ENCODE measurements at regions not wholly inside any gene's neighbourhood (a gene's known extent, or its start where the extent isn't known, plus 50 kb on each side); places are given as distances from the start of the nearest gene placed in this dataset.

- Mint-ChIP-seq H3K36me3 (ENCODE audit: low read depth) (no peaks in the 10 kb centered on the region), H3K4me1 (ENCODE audit: low read depth) (no peaks in the 10 kb centered on the region), H3K27ac (ENCODE audit: unreplicated experiment) (no peak overlapping the region), H3K4me3 (ENCODE audit: unreplicated experiment) (no peak overlapping the region), H3K9me3 (ENCODE audit: low read depth) (no peaks in the 10 kb centered on the region), H3K27me3 (ENCODE audit: low read depth) (no peaks in the 10 kb centered on the region)
- no peak for DNase-seq (ENCODE audit: low spot score)
- no peak for TF ChIP-seq CTCF (IDR thresholded peaks at IDR 0.05)
Measured at GRCh38 chr2:145551686-145552085, 1031.8 kb upstream of the ZEB2 start.

DNA sequence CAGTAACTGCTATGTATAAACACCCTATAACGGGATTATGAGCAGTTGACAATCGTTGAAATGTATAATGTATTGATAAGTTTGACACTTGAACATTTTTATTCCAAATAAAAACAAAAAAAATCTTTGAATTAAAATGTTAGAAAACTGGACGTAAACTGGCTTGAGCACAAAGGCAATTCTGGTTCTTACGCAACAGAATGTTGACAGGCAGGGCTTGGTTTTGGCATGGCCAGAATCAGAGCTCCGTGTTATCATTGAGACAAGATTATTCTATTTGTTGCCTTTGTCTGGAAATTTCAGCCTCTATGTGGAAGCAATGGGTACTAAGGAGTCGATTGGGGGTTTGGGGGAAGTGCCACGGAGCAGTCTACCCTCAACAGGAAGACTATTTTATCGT, 1028.6 kb upstream of the ZEB2 start:
- no peaks in the 10 kb centered on the region for H3K27me3 Mint-ChIP-seq (ENCODE audit: low read depth)
- TF ChIP-seq CTCF (IDR thresholded peaks at IDR 0.05), result no peak
- no peaks in the 10 kb centered on the region for H3K36me3 Mint-ChIP-seq (ENCODE audit: low read depth)
- H3K9me3 Mint-ChIP-seq (ENCODE audit: low read depth), result no peaks in the 10 kb centered on the region
- H3K4me3 Mint-ChIP-seq (ENCODE audit: unreplicated experiment), result no peak overlapping the region
- DNase-seq (ENCODE audit: low spot score), result no peak
- H3K27ac Mint-ChIP-seq (ENCODE audit: unreplicated experiment), result no peak overlapping the region
- H3K4me1 Mint-ChIP-seq (ENCODE audit: low read depth), result no peaks in the 10 kb centered on the region

GRCh38 chr2:145547620-145548019, 1027.7 kb upstream of the ZEB2 start:
- no peak for DNase-seq (ENCODE audit: low spot score)
- Mint-ChIP-seq H3K9me3 (ENCODE audit: low read depth) (peaks cover 5% of the 10 kb centered on the region), H3K4me1 (ENCODE audit: low read depth) (no peaks in the 10 kb centered on the region), H3K4me3 (ENCODE audit: unreplicated experiment) (no peak overlapping the region), H3K36me3 (ENCODE audit: low read depth) (no peaks in the 10 kb centered on the region), H3K27me3 (ENCODE audit: low read depth) (no peaks in the 10 kb centered on the region), H3K27ac (ENCODE audit: unreplicated experiment) (no peak overlapping the region)
- TF ChIP-seq CTCF (IDR thresholded peaks at IDR 0.05), result no peak

DNA sequence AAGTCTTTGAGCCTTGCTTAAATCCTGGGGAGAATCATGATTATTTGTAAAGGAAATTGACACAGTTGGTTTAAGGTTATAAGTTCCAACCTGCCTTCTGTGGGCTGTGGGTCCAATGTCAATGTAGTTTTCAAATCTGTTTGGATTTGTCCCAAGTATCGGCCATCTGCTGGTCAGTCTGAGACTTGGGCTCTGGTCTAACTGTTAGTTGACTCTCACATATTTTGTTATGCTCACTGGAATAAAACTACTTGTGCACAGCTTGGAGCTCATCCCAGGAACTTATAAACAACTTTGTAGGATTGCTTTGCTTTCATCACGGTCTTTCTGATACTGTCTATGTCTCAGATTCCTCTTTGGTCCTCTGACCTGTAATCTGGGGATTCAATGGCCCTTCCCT, 1026.2 kb upstream of the ZEB2 start:
- Mint-ChIP-seq H3K4me3 (ENCODE audit: unreplicated experiment) (no peak overlapping the region), H3K27ac (ENCODE audit: unreplicated experiment) (no peak overlapping the region), H3K9me3 (ENCODE audit: low read depth) (peaks cover 8% of the 10 kb centered on the region), H3K36me3 (ENCODE audit: low read depth) (no peaks in the 10 kb centered on the region), H3K4me1 (ENCODE audit: low read depth) (no peaks in the 10 kb centered on the region), H3K27me3 (ENCODE audit: low read depth) (no peaks in the 10 kb centered on the region)
- DNase-seq (ENCODE audit: low spot score), result no peak
- TF ChIP-seq CTCF (IDR thresholded peaks at IDR 0.05), result peak; percentile 47

DNA sequence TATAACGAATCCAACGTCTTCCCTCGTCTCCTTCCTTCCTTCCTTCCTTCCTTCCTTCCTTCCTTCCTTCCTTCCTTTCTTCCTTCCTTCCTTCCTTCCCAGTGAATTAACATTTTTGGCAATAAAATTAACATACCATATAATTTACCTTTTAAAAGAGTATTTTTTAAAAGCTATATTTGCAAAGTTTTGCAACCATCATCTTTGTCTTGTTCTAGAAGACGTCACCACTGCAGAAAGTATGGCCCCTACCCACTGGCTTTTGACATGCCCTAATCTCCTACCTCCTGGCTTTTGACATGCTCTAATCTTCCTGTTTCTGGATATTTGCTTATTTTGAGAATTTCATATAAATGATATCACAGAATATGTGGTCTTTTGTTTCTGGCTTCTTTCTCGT, 1023.9 kb upstream of the ZEB2 start:
- no peaks in the 10 kb centered on the region for H3K27me3 Mint-ChIP-seq (ENCODE audit: low read depth)
- no peak for DNase-seq (ENCODE audit: low spot score)
- peaks cover 8% of the 10 kb centered on the region for H3K9me3 Mint-ChIP-seq (ENCODE audit: low read depth)
- no peak overlapping the region for H3K4me3 Mint-ChIP-seq (ENCODE audit: unreplicated experiment)
- no peak overlapping the region for H3K27ac Mint-ChIP-seq (ENCODE audit: unreplicated experiment)
- no peaks in the 10 kb centered on the region for H3K4me1 Mint-ChIP-seq (ENCODE audit: low read depth)
- TF ChIP-seq CTCF (IDR thresholded peaks at IDR 0.05), result no peak
- no peaks in the 10 kb centered on the region for H3K36me3 Mint-ChIP-seq (ENCODE audit: low read depth)
